GM12878 (cell line): ENCODE measurements at regions not wholly inside any gene's neighbourhood (a gene's known extent, or its start where the extent isn't known, plus 50 kb on each side); places are given as distances from the start of the nearest gene placed in this dataset.

Experiments
- ATAC-seq: fragments of 200-7000 bp; cut with Tn5 transposase; 3 replicates; pipeline ENCODE4 v1.9.1; 2020; ENCODE audit warnings: mild to moderate bottlenecking, moderate library complexity
- BruUV-seq: library from RNA; stranded (reverse); fragments of 400-500 nt; replicated peaks from 2 replicates; lab custom pipeline; 2021; lab: Mats Ljungman, UMichigan
- CTCF ChIA-PET: fragments of 300-600 bp; sonication (Branson Sonifier 250); formaldehyde crosslinking; extraction: SDS; loops from one replicate; lab custom pipeline; 2021; ENCODE audit warnings: inconsistent platforms; lab: Yijun Ruan, JAX
- POLR2A ChIA-PET: fragments of 350-600 bp; formaldehyde crosslinking; extraction: SDS; loops from one replicate; lab custom pipeline; 2021; ENCODE audit warnings: inconsistent platforms; lab: Charles Lee
- RAD21 ChIA-PET: fragments of 300-600 bp; sonication (Branson Sonifier 250); formaldehyde crosslinking; loops from one replicate; lab custom pipeline; 2023; ENCODE audit warnings: antibody characterized with exemption; ENCODE audit not compliant: unreplicated experiment; lab: Charles Lee
- SMC1A ChIA-PET: fragments of 300-600 bp; sonication (Branson Sonifier 250); formaldehyde crosslinking; loops from one replicate; lab custom pipeline; 2023; ENCODE audit not compliant: unreplicated experiment, uncharacterized antibody; lab: Charles Lee
- DNase-seq: peaks from one replicate; pipeline ENCODE4 v3.0.0-alpha.2; 2011; ENCODE audit warnings: low read depth, low spot score
- FAIRE-seq: peaks from 3 replicates; lab custom pipeline; 2011; peaks lifted over from hg19 to GRCh38; lab: Jason Lieb, UNC
- H2AFZ ChIP-seq: 2 replicates; pipeline ENCODE4 v1.6.0; 2011; ENCODE audit warnings: low read depth, low read length, control low read depth; ENCODE audit not compliant: control insufficient read depth
- H3K27ac ChIP-seq: 2 replicates; pipeline ENCODE4 v1.5.1; 2011; ENCODE audit warnings: control low read depth; ENCODE audit not compliant: control insufficient read depth, insufficient read depth
- H3K27me3 ChIP-seq, 2 experiments: replicated peaks in 1 of 2; 2 replicates each; pipeline versions ENCODE4 v1.6.0 to v1.6.1; 2011; ENCODE audit warnings: low read length in 1 of 2; ENCODE audit not compliant: control insufficient read depth in 2 of 2, insufficient read depth in 2 of 2
- H3K36me3 ChIP-seq, 2 experiments: 2 replicates each; pipeline ENCODE4 v1.5.1; 2011; ENCODE audit warnings: low read length in 1 of 2; ENCODE audit not compliant: control insufficient read depth in 2 of 2, insufficient read depth in 2 of 2
- H3K4me1 ChIP-seq: 2 replicates; pipeline ENCODE4 v1.6.1; 2011; ENCODE audit warnings: mild to moderate bottlenecking, low read length, moderate library complexity, mixed read lengths; ENCODE audit not compliant: control insufficient read depth, insufficient read depth
- H3K4me2 ChIP-seq: 2 replicates; pipeline ENCODE4 v1.6.0; 2011; ENCODE audit warnings: control low read depth; ENCODE audit not compliant: control insufficient read depth, insufficient read depth
- H3K4me3 ChIP-seq: fragments of 200-600 bp; sonication (generic); 2 replicates; pipeline ENCODE4 v1.5.1; 2016
- H3K79me2 ChIP-seq: 2 replicates; pipeline ENCODE4 v1.6.0; 2011; ENCODE audit warnings: low read length; ENCODE audit not compliant: control insufficient read depth, insufficient read depth
- H3K9ac ChIP-seq: 2 replicates; pipeline ENCODE4 v1.8.0; 2011; ENCODE audit warnings: low read length, control low read depth, mixed read lengths; ENCODE audit not compliant: control insufficient read depth, insufficient read depth
- H3K9me3 ChIP-seq: replicated peaks from 3 replicates; pipeline ENCODE4 v1.5.1; 2011; ENCODE audit warnings: mild to moderate bottlenecking, low read length; ENCODE audit not compliant: control insufficient read depth, insufficient read depth
- H4K20me1 ChIP-seq: 2 replicates; pipeline ENCODE4 v1.6.0; 2011; ENCODE audit not compliant: control insufficient read depth, insufficient read depth
- BRCA1 ChIP-seq: IDR thresholded peaks from 2 replicates; pipeline ENCODE4 v1.6.1; 2011; ENCODE audit warnings: low read depth, low read length, improper control_type of control experiment
- EP300 ChIP-seq, 2 experiments: fragments of 150-350 bp in 1 of 2; IDR thresholded peaks; 2 replicates each; pipeline ENCODE4 v1.6.1; 2011 to 2012; ENCODE audit warnings: low read depth in 2 of 2, low read length in 2 of 2, borderline replicate concordance in 1 of 2, improper control_type of control experiment in 1 of 2, inconsistent platforms in 1 of 2; ENCODE audit not compliant: control insufficient read depth in 1 of 2
- ESRRA ChIP-seq: IDR thresholded peaks from 2 replicates; pipeline ENCODE4 v1.6.1; 2012; ENCODE audit warnings: mild to moderate bottlenecking, low read length, improper control_type of control experiment
- FOS ChIP-seq: IDR thresholded peaks from 3 replicates; pipeline ENCODE4 v1.6.1; 2011; ENCODE audit warnings: borderline replicate concordance; ENCODE audit not compliant: insufficient read length; ENCODE audit errors: extremely low read depth
- GABPA ChIP-seq: IDR thresholded peaks from 2 replicates; pipeline ENCODE4 v1.6.1; 2014; ENCODE audit warnings: antibody characterized with exemption, low read depth, mild to moderate bottlenecking, inconsistent platforms
- NR2C1 ChIP-seq: fragments of 450-650 bp; IDR thresholded peaks from 2 replicates; pipeline ENCODE4 v1.6.1; 2017; ENCODE audit warnings: antibody characterized with exemption, mild to moderate bottlenecking, moderate library complexity
- RFX5 ChIP-seq: IDR thresholded peaks from 2 replicates; pipeline ENCODE4 v1.6.1; 2011; ENCODE audit warnings: low read depth, low read length, improper control_type of control experiment
- SIX5 ChIP-seq: IDR thresholded peaks from 2 replicates; pipeline ENCODE4 v1.6.1; 2011; ENCODE audit warnings: mild to moderate bottlenecking, low read depth, low read length, moderate library complexity; ENCODE audit not compliant: severe bottlenecking
- SREBF2 ChIP-seq: IDR thresholded peaks from 2 replicates; pipeline ENCODE4 v1.6.1; 2012; ENCODE audit warnings: mild to moderate bottlenecking, low read length
- SUZ12 ChIP-seq: fragments of 200-600 bp; sonication (generic); IDR thresholded peaks from one replicate; pipeline ENCODE4 v1.6.1; 2018; ENCODE audit warnings: antibody characterized with exemption, mild to moderate bottlenecking; ENCODE audit not compliant: unreplicated experiment
- WRNIP1 ChIP-seq: IDR thresholded peaks from 2 replicates; pipeline ENCODE4 v1.6.1; 2011; ENCODE audit warnings: low read depth, low read length, improper control_type of control experiment, borderline replicate concordance
- ZNF24 ChIP-seq: fragments of 450-650 bp; IDR thresholded peaks from 2 replicates; pipeline ENCODE4 v1.6.1; 2017; ENCODE audit warnings: antibody characterized with exemption, mild to moderate bottlenecking
- ZZZ3 ChIP-seq: IDR thresholded peaks from 2 replicates; pipeline ENCODE4 v1.6.1; 2011; ENCODE audit warnings: low read depth; ENCODE audit not compliant: control insufficient read depth, insufficient read length
- WGBS: methylation state at CpG from one replicate; pipeline ENCODE4 v1.1.6; 2016; ENCODE audit warnings: low lambda C conversion rate; ENCODE audit not compliant: insufficient replicate concordance, insufficient coverage; ENCODE audit errors: missing lambda C conversion rate; 5-methylcytosine and 5-hydroxymethylcytosine counted together
- in situ Hi-C: fragments of 300-500 bp; cut with MboI; formaldehyde crosslinking; loops from 9 replicates; pipeline ENCODE4 v1.14.3; 2018; ENCODE audit warnings: mixed read lengths
- intact Hi-C: fragments of 100-400 bp; cut with micrococcal nuclease; formaldehyde crosslinking; loops from one replicate; pipeline ENCODE4 v1.14.2; 2022; ENCODE audit not compliant: unreplicated experiment
- TF ChIP-seq, protein P1 (sequence below): IDR thresholded peaks from 2 replicates; pipeline ENCODE4 v1.6.1; 2012; ENCODE audit warnings: low read length, inconsistent platforms
- TF ChIP-seq, protein P2 (sequence below): IDR thresholded peaks from 2 replicates; pipeline ENCODE4 v1.6.1; 2012; ENCODE audit warnings: low read depth, low read length, improper control_type of control experiment
- TF ChIP-seq, protein P3 (sequence below): fragments of 450-650 bp; IDR thresholded peaks from 2 replicates; pipeline ENCODE4 v1.6.1; 2017; ENCODE audit warnings: antibody characterized with exemption, mild to moderate bottlenecking, moderate library complexity
- TF ChIP-seq, protein P4 (sequence below): IDR thresholded peaks from 2 replicates; pipeline ENCODE4 v1.6.1; 2012; ENCODE audit warnings: low read depth, low read length, improper control_type of control experiment
- TF ChIP-seq, protein P5 (sequence below): fragments of 450-650 bp; IDR thresholded peaks from 2 replicates; pipeline ENCODE4 v1.6.1; 2014; ENCODE audit warnings: mild to moderate bottlenecking

DNA sequence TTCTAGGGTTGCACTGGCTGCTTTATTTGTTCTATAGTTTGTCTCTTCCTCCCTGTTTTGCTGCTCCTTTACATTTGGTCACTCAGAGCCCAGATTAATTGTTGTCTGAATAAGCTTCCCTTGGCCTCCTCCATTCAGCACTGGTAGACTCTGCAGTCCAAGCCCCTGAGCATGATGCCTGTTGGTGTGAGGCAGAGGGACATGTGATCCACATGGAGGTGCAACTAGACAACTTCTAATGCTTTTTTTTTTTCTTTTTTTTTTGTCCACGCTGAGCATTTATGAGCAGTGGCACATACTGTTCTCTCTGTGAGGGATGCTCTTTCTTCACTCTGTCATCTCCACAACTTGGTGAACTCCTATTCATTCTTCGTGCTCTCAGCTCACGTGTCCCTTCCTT, 167.3 kb upstream of the TBC1D5 start:
- Histone ChIP-seq H4K20me1 (no peaks in the 10 kb centered on the region), H3K27me3 (peaks cover 0 to 1% of the 10 kb centered on the region in 2 experiments; a peak in 3 of 4 replicates), H3K36me3 (no peaks in the 10 kb centered on the region), H3K27ac (no peak overlapping the region), H2AFZ (no peak overlapping the region), H3K9ac (no peak overlapping the region), H3K4me2 (no peak overlapping the region), H3K4me3 (no peak overlapping the region), H3K4me1 (no peaks in the 10 kb centered on the region), H3K79me2 (no peaks in the 10 kb centered on the region), H3K9me3 (no peaks in the 10 kb centered on the region)
- ChIA-PET SMC1A (no interaction called here), RAD21 (interaction anchor here (0.5 kb wide), 1 partner anchor 523 kb away, joined by 3 read pairs; no protein-coding TSS in a partner anchor), POLR2A (no interaction called here), CTCF (interaction anchor here (0.9 kb wide), 1 partner anchor 478 kb away, joined by 6 read pairs; no protein-coding TSS in a partner anchor)
- WGBS, result 29% methylated on average over 2 of the region's 3 CpGs
- in situ Hi-C loops (no loop called here), intact Hi-C loops (no loop called here)
- no TSS peak for BruUV-seq
- DNase-seq, result no peak
- FAIRE-seq, result no peak
- no peak for ATAC-seq
- TF ChIP-seq ESRRA (no peak), ZNF24 (no peak), FOS (no peak), GABPA (no peak), SREBF2 (no peak), BRCA1 (no peak), SIX5 (no peak), EP300 (IDR thresholded peaks at IDR 0.05; ENCODE audit: borderline replicate concordance in 1 of 2, control insufficient read depth in 1 of 2, low read depth in 2 of 2, low read length in 2 of 2) (no peak), SUZ12 (no peak), NR2C1 (no peak), WRNIP1 (no peak), ZZZ3 (no peak), RFX5 (no peak)
- TF ChIP-seq, protein P1, sequence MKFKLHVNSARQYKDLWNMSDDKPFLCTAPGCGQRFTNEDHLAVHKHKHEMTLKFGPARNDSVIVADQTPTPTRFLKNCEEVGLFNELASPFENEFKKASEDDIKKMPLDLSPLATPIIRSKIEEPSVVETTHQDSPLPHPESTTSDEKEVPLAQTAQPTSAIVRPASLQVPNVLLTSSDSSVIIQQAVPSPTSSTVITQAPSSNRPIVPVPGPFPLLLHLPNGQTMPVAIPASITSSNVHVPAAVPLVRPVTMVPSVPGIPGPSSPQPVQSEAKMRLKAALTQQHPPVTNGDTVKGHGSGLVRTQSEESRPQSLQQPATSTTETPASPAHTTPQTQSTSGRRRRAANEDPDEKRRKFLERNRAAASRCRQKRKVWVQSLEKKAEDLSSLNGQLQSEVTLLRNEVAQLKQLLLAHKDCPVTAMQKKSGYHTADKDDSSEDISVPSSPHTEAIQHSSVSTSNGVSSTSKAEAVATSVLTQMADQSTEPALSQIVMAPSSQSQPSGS, result no peak
- TF ChIP-seq, protein P2, sequence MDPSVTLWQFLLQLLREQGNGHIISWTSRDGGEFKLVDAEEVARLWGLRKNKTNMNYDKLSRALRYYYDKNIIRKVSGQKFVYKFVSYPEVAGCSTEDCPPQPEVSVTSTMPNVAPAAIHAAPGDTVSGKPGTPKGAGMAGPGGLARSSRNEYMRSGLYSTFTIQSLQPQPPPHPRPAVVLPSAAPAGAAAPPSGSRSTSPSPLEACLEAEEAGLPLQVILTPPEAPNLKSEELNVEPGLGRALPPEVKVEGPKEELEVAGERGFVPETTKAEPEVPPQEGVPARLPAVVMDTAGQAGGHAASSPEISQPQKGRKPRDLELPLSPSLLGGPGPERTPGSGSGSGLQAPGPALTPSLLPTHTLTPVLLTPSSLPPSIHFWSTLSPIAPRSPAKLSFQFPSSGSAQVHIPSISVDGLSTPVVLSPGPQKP, result no peak
- TF ChIP-seq, protein P3, sequence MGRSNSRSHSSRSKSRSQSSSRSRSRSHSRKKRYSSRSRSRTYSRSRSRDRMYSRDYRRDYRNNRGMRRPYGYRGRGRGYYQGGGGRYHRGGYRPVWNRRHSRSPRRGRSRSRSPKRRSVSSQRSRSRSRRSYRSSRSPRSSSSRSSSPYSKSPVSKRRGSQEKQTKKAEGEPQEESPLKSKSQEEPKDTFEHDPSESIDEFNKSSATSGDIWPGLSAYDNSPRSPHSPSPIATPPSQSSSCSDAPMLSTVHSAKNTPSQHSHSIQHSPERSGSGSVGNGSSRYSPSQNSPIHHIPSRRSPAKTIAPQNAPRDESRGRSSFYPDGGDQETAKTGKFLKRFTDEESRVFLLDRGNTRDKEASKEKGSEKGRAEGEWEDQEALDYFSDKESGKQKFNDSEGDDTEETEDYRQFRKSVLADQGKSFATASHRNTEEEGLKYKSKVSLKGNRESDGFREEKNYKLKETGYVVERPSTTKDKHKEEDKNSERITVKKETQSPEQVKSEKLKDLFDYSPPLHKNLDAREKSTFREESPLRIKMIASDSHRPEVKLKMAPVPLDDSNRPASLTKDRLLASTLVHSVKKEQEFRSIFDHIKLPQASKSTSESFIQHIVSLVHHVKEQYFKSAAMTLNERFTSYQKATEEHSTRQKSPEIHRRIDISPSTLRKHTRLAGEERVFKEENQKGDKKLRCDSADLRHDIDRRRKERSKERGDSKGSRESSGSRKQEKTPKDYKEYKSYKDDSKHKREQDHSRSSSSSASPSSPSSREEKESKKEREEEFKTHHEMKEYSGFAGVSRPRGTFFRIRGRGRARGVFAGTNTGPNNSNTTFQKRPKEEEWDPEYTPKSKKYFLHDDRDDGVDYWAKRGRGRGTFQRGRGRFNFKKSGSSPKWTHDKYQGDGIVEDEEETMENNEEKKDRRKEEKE, result no peak
- TF ChIP-seq, protein P4, sequence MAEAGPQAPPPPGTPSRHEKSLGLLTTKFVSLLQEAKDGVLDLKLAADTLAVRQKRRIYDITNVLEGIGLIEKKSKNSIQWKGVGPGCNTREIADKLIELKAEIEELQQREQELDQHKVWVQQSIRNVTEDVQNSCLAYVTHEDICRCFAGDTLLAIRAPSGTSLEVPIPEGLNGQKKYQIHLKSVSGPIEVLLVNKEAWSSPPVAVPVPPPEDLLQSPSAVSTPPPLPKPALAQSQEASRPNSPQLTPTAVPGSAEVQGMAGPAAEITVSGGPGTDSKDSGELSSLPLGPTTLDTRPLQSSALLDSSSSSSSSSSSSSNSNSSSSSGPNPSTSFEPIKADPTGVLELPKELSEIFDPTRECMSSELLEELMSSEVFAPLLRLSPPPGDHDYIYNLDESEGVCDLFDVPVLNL, result no peak
- TF ChIP-seq, protein P5, sequence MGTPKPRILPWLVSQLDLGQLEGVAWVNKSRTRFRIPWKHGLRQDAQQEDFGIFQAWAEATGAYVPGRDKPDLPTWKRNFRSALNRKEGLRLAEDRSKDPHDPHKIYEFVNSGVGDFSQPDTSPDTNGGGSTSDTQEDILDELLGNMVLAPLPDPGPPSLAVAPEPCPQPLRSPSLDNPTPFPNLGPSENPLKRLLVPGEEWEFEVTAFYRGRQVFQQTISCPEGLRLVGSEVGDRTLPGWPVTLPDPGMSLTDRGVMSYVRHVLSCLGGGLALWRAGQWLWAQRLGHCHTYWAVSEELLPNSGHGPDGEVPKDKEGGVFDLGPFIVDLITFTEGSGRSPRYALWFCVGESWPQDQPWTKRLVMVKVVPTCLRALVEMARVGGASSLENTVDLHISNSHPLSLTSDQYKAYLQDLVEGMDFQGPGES, result no peak
